Prostate gland (tissue), 2 donors: ENCODE measurements at regions not wholly inside any gene's neighbourhood (a gene's known extent, or its start where the extent isn't known, plus 50 kb on each side); places are given as distances from the start of the nearest gene placed in this dataset.
"Not testable (repeated sequence)": the region's sequence is repeated elsewhere in the genome, so short reads cannot be mapped to it uniquely, and the experiment has no call there.

Source experiments
- CTCF ChIP-seq, 4 experiments: fragments of 200-600 bp in 2 of 4; fragments of 450-650 bp in 2 of 4; sonication (generic) in 2 of 4; IDR thresholded peaks; 1 replicate in 3 of 4; 2 replicates in 1 of 4; pipeline ENCODE4 v1.5.1; 2016 to 2019; ENCODE audit warnings: antibody characterized with exemption in 4 of 4, mild to moderate bottlenecking in 2 of 4, moderate library complexity in 2 of 4
- POLR2A ChIP-seq: fragments of 450-650 bp; IDR thresholded peaks from one replicate; pipeline ENCODE4 v1.6.1; 2016; ENCODE audit warnings: antibody characterized with exemption, mild to moderate bottlenecking
- POLR2AphosphoS5 ChIP-seq: sonication (generic); formaldehyde crosslinking; IDR thresholded peaks from one replicate; pipeline ENCODE4 v1.6.1; 2017; ENCODE audit warnings: antibody characterized with exemption

GRCh38 chr10:2880050-2880449 is 187.3 kb upstream of the PFKP start:
- TF ChIP-seq CTCF (IDR thresholded peaks at IDR 0.05); POLR2A; POLR2AphosphoS5: not testable (repeated sequence)
